Keratinocyte (primary cell): ENCODE measurements at regions not wholly inside any gene's neighbourhood (a gene's known extent, or its start where the extent isn't known, plus 50 kb on each side); places are given as distances from the start of the nearest gene placed in this dataset.

Experiments used
- DNase-seq: peaks from one replicate; pipeline ENCODE4 v3.0.0-alpha.2; 2011; ENCODE audit warnings: low read depth, missing footprints, low spot score
- FAIRE-seq: peaks from 2 replicates; lab custom pipeline; 2011; peaks lifted over from hg19 to GRCh38; lab: Jason Lieb, UNC
- H2AFZ ChIP-seq: 2 replicates; pipeline ENCODE4 v1.6.0; 2012; ENCODE audit warnings: low read length, control low read depth, inconsistent platforms; ENCODE audit not compliant: control insufficient read depth
- H3K27ac ChIP-seq: 2 replicates; pipeline ENCODE4 v1.5.1; 2011; ENCODE audit warnings: low read length; ENCODE audit not compliant: control insufficient read depth, insufficient read depth
- H3K27me3 ChIP-seq: 3 replicates; pipeline ENCODE4 v1.6.0; 2011; ENCODE audit warnings: low read length; ENCODE audit not compliant: control insufficient read depth, insufficient read depth; ENCODE audit errors: extremely low read depth
- H3K36me3 ChIP-seq, 2 experiments: 2 replicates in 1 of 2; 3 replicates in 1 of 2; pipeline ENCODE4 v1.5.1; 2011; ENCODE audit warnings: low read length in 2 of 2, mild to moderate bottlenecking in 1 of 2; ENCODE audit not compliant: control insufficient read depth in 2 of 2, insufficient read depth in 2 of 2; ENCODE audit errors: extremely low read depth in 1 of 2
- H3K4me1 ChIP-seq: 3 replicates; pipeline ENCODE4 v1.5.1; 2011; ENCODE audit warnings: low read length; ENCODE audit not compliant: control insufficient read depth, insufficient read depth; ENCODE audit errors: extremely low read depth
- H3K4me2 ChIP-seq: 3 replicates; pipeline ENCODE4 v1.6.0; 2011; ENCODE audit warnings: low read depth, low read length; ENCODE audit not compliant: control insufficient read depth, insufficient read depth; ENCODE audit errors: extremely low read depth
- H3K4me3 ChIP-seq, 3 experiments: fragments of 200-600 bp in 1 of 3; sonication (generic) in 1 of 3; 2 replicates in 2 of 3; 3 replicates in 1 of 3; pipeline ENCODE4 v1.5.1; 2011 to 2016; ENCODE audit warnings: low read length in 3 of 3, mild to moderate bottlenecking in 3 of 3, control low read depth in 2 of 3, inconsistent platforms in 1 of 3, low read depth in 1 of 3, mixed read lengths in 1 of 3, mixed run types in 1 of 3, moderate library complexity in 1 of 3; ENCODE audit not compliant: control insufficient read depth in 2 of 3, insufficient read depth in 2 of 3; ENCODE audit errors: extremely low read depth in 1 of 3
- H3K79me2 ChIP-seq: 2 replicates; pipeline ENCODE4 v1.6.0; 2012; ENCODE audit warnings: low read length; ENCODE audit not compliant: control insufficient read depth, insufficient read depth
- H3K9ac ChIP-seq: 3 replicates; pipeline ENCODE4 v1.6.0; 2011; ENCODE audit warnings: low read length; ENCODE audit not compliant: control insufficient read depth, insufficient read depth; ENCODE audit errors: extremely low read depth
- H3K9me1 ChIP-seq: 3 replicates; pipeline ENCODE4 v1.6.0; 2011; ENCODE audit warnings: low read length; ENCODE audit not compliant: control insufficient read depth, insufficient read depth; ENCODE audit errors: extremely low read depth
- H3K9me3 ChIP-seq: 2 replicates; pipeline ENCODE4 v1.5.1; 2012; ENCODE audit warnings: low read depth, low read length; ENCODE audit not compliant: control insufficient read depth
- H4K20me1 ChIP-seq: 3 replicates; pipeline ENCODE4 v1.6.0; 2011; ENCODE audit warnings: low read length; ENCODE audit not compliant: control insufficient read depth, insufficient read depth; ENCODE audit errors: extremely low read depth
- CTCF ChIP-seq, 3 experiments: IDR thresholded peaks in 1 of 3; conservative IDR thresholded peaks in 1 of 3; optimal IDR thresholded peaks in 1 of 3; 2 replicates in 2 of 3; 3 replicates in 1 of 3; pipeline versions ENCODE3 to v1.5.1; 2011; ENCODE audit warnings: low read length in 3 of 3, mild to moderate bottlenecking in 3 of 3, moderate library complexity in 2 of 3, control low read depth in 1 of 3, inconsistent platforms in 1 of 3; ENCODE audit not compliant: insufficient read depth in 2 of 3; ENCODE audit errors: extremely low read depth in 1 of 3
- EZH2 ChIP-seq: IDR thresholded peaks from one replicate; pipeline ENCODE4 v1.6.1; 2012; ENCODE audit warnings: inconsistent platforms, mild to moderate bottlenecking, low read length, moderate library complexity
- dilution Hi-C: fragments of 300-500 bp; cut with MboI; formaldehyde crosslinking; loops from one replicate; pipeline ENCODE4 v1.7.0; 2020; ENCODE audit warnings: low sequenced_read_pairs; ENCODE audit not compliant: extremely low pct_ligation_motif_present

- no peak overlapping the region for H3K4me2 ChIP-seq
These were observed 334.7 kb upstream of the NDST3 start for GRCh38 chr4:117699595-117699994.

DNA sequence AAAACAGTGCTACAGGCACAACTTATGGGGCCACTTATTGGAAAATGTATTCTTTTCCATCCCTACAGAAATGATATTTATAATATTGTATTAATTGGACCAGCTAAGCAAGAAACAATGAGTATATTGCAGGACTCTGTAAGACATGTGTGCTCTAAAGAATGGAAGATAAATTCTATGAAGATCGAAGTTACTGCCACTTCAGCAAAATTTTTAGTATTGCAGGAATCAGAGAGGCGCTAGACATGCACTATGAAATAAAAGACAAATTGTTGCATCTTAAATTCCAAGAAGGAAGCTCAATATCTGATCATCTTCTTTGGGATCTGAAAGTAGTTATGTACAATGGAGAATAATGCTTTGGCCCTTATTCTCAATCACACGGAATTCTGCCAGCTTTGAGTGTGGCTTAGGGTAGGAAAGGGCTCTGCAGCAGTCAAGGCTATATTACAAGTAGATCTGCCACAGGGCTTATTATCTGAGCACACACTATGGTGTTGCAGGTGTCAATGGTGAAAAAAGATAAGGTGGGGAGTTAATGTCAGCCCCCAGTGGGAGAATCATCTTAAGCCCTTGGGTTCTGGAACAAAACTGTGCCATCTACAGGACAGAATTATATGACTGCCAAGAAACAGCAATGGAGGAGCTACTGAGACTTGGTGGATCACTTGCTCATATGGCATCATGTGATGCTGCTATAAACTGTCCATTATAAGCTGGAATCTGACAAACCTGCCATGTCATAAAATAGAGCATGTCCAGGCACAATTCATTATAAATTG is 334.0 kb upstream of the NDST3 start:
- Histone ChIP-seq H3K4me3 (no peak overlapping the region), H3K4me1 (no peaks in the 10 kb centered on the region), H4K20me1 (no peaks in the 10 kb centered on the region), H3K36me3 (no peaks in the 10 kb centered on the region), H3K4me2 (no peak overlapping the region), H3K9me1 (no peaks in the 10 kb centered on the region), H3K9ac (no peak overlapping the region), H3K27ac (no peak overlapping the region), H3K27me3 (no peaks in the 10 kb centered on the region), H2AFZ (no peak overlapping the region), H3K9me3 (no peaks in the 10 kb centered on the region), H3K79me2 (no peaks in the 10 kb centered on the region)
- dilution Hi-C loops, result no loop called here
- FAIRE-seq (no peak), DNase-seq (no peak)
- no peak for TF ChIP-seq EZH2
- peak in 2 of 3 experiments; percentile 12 to 19 for TF ChIP-seq CTCF (optimal IDR thresholded peaks at IDR 0.05 in 1 of 3, IDR thresholded peaks at IDR 0.05 in 1 of 3, conservative IDR thresholded peaks at IDR 0.05 in 1 of 3; ENCODE audit: extremely low read depth in 1 of 3, insufficient read depth in 2 of 3, low read length in 3 of 3)

More at GRCh38 chr4:117699595-117699994, 334.7 kb upstream of the NDST3 start:
- Histone ChIP-seq H3K27ac (no peak overlapping the region), H3K4me3 (no peak overlapping the region), H4K20me1 (no peaks in the 10 kb centered on the region), H3K4me1 (no peaks in the 10 kb centered on the region), H3K9ac (no peak overlapping the region), H3K9me1 (no peaks in the 10 kb centered on the region), H3K27me3 (no peaks in the 10 kb centered on the region), H3K36me3 (no peaks in the 10 kb centered on the region), H3K9me3 (no peaks in the 10 kb centered on the region), H3K79me2 (no peaks in the 10 kb centered on the region), H2AFZ (no peak overlapping the region)
- no peak for FAIRE-seq
- TF ChIP-seq EZH2 (no peak), CTCF (optimal IDR thresholded peaks at IDR 0.05 in 1 of 3, IDR thresholded peaks at IDR 0.05 in 1 of 3, conservative IDR thresholded peaks at IDR 0.05 in 1 of 3; ENCODE audit: extremely low read depth in 1 of 3, insufficient read depth in 2 of 3, low read length in 3 of 3) (no peak)
- dilution Hi-C loops, result no loop called here
- DNase-seq, result no peak
